Loucy (cell line): ENCODE measurements at regions not wholly inside any gene's neighbourhood (a gene's known extent, or its start where the extent isn't known, plus 50 kb on each side); places are given as distances from the start of the nearest gene placed in this dataset.

Source experiments
- CTCF ChIP-seq: fragments of 200-600 bp; sonication (generic); conservative IDR thresholded peaks from 2 replicates; pipeline ENCODE4 v1.5.1; 2014; ENCODE audit warnings: mild to moderate bottlenecking, antibody characterized with exemption, low read length
- EZH2phosphoT487 ChIP-seq: fragments of 200-600 bp; IDR thresholded peaks from 2 replicates; pipeline ENCODE4 v1.6.1; 2018; ENCODE audit warnings: antibody characterized with exemption, mild to moderate bottlenecking, moderate library complexity, borderline replicate concordance

DNA sequence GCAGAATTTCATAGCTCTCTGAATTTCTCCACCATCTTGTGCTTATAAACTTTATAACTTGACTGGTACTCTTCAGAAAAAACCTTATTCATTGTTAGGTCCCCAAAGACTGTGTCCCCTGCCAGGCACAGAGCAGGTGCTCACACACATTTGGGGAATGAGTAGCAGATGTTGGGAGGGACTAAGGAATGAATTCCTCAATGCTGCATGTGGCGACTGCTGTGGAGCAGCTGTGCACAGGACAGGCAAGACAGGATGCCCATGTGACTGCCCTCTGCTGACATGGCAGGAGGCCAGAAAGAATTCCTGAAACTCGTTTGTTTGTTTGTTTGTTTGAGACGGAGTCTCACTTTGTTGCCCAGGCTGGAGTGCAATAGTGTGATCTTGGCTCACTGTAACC, 122.3 kb upstream of the ITGA6 start:
- TF ChIP-seq CTCF (no peak), EZH2phosphoT487 (no peak)
